Amniotic epithelial cell (primary cell): ENCODE measurements at regions not wholly inside any gene's neighbourhood (a gene's known extent, or its start where the extent isn't known, plus 50 kb on each side); places are given as distances from the start of the nearest gene placed in this dataset.

ENCODE experiments used
- DNase-seq: peaks from one replicate; pipeline ENCODE4 v3.0.0-alpha.2; 2010; ENCODE audit warnings: low read depth

GRCh38 chr2:2694746-2695145 lies 363.7 kb upstream of the MYT1L start:
- no peak for DNase-seq

DNA sequence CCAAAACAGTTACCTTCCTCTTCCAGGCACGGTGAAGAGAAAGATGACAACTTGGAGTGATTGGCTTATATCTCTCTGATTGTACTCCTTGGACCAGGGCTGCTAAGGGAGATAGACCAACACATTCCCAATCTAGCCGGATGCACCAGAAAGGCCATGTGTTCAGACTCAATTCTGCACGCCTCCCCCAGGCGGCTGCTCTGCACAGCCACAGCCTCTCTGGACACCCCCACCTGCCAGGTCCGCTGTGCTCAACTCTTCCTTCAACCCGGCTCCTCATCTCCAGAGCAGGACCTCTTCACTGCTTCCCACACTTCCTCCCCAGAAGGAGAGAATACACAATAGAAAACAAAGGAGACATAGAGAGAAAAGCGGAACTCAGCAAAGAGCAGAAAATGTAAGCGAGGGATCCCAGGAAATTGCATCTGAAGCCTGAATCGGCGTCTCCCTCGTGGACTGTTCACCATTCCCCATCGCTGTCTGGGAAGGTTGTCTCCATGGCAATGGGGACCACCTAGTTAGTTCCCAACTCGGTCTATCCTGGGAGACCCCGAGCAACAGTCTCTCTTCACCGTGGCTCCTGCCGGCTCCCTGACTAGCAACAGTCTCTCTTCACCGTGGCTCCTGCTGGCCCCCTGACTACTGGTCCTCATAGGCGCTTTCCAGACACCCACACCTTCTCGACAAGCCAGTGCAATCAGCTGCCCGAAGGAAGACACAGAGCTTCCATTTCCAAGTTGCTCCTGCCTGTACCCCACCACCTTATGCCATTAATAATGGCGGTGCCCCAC lies 361.7 kb upstream of the MYT1L start:
- DNase-seq = no peak

DNA sequence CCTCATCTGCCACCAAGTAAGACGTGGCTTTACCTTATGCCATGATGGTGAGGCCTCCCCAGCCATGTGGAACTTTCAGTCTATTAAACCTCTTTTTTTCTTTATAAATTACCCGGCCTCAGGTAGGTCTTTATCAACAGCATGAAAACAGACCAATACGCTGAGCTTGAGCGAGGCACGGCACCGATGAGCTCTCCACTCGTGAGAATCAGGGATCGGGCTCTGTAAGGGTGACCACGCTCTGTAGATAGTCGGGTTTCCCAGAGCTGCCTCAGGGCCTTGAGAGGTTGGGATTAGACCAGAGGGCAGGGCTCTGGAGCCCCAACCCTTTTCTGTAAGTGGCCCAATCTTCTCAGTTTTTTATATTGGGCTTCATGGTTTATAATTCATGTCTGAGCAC lies 360.3 kb upstream of the MYT1L start:
- DNase-seq = no peak

DNA sequence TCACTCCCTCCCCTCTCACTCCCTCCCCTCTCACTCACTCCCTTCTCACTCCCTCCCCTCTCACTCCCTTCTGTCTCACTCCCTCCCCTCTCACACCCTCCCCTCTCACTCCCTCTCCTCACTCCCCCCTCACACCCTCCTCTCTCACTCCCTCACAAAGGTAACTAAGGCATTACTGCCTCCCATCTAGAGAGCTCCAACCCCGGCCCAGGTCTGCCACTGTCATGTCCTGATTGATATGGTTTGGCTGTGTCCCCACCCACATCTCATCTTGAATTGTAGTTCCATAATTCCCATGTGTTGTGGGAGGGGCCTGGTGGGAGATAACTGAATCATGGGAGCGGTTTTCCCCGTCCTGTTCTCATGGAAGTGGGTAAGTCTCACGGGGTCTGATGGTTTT lies 359.9 kb upstream of the MYT1L start:
- DNase-seq = no peak

DNA sequence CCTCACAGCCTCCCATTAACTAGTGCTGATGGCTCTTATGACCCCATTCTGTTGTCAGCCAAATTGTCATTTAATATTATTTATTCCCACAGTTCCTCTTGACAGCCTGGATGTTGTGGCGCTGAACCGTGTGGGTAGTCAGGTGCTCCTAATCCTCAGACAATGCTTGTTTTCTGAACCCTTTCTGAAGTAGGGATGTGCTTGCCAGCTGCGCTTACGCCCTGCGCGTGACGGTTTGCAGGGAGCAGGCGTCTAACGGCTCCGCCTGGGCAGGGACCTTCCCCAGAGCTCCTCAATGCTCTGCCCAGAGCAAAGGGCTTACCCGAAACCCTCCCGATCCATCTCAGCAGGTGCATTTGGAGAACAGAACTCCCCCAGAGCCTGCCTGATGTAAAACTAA lies 358.2 kb upstream of the MYT1L start:
- DNase-seq = no peak

DNA sequence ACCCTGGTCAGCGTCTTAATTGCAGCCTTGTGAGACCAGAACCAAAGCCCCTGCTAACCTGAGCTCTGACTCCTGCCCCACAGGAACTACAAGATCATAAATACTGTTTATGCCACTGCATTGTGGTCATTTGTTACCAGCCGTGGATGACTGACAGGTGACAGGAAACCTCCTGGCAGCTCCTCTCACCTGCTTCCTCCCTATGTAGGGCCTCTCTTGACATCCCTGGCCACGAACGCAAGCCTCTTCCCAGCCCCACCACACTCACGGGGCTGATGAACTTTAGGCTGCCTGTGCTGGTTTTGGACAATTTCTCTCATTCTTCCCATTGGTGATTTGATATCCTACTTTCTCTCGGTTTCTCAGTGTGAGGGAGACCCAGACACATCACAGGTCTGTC lies 357.2 kb upstream of the MYT1L start:
- no peak for DNase-seq

DNA sequence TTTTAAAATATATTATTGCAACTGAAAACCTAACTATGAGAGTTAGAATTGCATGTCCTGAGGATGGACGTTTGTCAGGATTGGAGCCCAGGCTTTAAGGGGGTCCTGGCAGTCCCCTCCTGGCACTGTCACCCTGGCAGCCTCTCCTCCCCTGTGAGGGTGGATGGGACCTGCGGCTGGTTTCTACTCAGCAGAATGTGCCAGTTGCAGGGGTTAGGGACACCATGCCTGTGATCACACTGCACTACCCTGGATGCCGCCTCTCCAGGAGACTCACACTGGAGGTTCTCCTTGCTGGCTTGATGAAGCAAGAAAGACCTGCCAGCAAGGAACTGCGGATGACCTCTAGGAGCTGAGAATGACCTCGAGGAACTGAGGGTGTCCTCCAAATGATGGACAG lies 356.7 kb upstream of the MYT1L start:
- no peak for DNase-seq

GRCh38 chr2:2686222-2686621 lies 355.1 kb upstream of the MYT1L start:
- DNase-seq = no peak

DNA sequence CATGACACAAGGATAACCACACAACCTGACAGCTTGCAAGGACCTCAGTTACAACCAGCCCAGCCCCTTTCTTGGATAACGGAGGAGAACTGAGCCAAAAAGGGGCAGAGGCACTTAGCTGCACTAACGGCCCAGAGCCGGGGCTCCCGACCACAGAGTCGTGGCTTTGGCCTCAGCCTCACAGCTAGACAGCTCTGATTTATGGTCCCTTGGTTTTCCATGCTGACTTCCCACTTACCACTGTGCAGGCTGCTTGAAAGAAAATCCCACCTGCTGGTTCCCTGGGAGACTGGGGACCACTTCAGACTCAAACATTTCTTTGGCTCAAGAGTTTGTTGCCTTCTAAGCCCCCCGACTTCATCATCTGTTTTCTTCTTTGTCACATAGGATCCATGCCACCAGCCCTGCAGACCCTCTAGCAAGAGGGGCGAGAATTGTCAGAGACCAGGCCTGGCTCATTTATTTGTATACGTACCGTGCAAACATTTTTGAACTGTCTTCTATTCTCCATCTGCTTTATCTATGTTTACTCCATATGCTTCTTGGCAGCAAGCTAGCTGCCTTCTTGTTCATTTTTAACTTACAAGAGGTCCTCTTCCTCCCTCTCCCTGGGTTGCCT lies 352.6 kb upstream of the MYT1L start:
- DNase-seq = no peak

- no peak for DNase-seq
These were observed 351.7 kb upstream of the MYT1L start for GRCh38 chr2:2682700-2683342.

- no peak for DNase-seq
These were observed 350.7 kb upstream of the MYT1L start for GRCh38 chr2:2681711-2682251.

- DNase-seq = no peak
These were observed 350.0 kb upstream of the MYT1L start for GRCh38 chr2:2681085-2681484.

DNA sequence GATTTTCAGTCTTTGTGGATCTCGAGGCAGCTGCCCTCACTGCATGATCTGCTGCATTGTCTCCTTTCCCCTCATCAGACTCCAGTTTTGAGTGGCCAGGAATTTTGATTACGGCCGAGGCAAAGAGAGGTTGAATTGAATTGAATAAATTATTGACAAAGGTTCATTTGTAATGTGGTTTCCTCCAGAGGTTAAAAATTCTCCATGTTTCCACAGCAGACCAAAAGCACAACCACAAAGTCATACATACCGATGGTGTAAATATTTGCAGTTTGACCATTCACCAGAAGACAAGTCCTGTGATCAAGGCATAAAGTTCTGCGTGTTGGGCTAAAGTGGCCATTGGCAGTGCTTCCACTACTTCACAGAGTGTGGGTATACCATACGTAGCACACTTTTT lies 343.8 kb upstream of the MYT1L start:
- no peak for DNase-seq

GRCh38 chr2:2673406-2673805 lies 342.3 kb upstream of the MYT1L start:
- DNase-seq = no peak

- DNase-seq = no peak
These were observed 341.2 kb upstream of the MYT1L start for GRCh38 chr2:2672249-2672648.

GRCh38 chr2:2671826-2672225 lies 340.8 kb upstream of the MYT1L start:
- no peak for DNase-seq

DNA sequence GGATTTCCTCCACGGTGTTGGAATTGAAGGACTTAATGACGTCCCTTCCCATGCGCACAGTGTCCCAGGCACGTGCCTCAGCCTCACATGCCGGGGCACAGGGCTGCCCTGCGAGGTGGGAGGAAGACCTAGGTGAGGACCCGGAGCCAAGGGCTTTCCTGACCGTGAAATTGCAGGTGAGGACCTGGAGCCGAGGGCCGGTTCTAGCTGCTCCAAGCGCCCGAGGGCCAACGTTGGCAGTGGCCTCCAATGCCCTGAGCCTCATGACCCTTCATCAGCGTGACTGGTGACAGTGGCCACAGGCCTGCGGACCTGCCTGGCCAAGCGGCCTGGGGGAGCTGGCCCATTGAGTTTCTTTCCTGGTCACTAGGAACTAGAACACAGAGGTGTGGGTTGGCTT lies 338.2 kb upstream of the MYT1L start:
- DNase-seq = no peak

DNA sequence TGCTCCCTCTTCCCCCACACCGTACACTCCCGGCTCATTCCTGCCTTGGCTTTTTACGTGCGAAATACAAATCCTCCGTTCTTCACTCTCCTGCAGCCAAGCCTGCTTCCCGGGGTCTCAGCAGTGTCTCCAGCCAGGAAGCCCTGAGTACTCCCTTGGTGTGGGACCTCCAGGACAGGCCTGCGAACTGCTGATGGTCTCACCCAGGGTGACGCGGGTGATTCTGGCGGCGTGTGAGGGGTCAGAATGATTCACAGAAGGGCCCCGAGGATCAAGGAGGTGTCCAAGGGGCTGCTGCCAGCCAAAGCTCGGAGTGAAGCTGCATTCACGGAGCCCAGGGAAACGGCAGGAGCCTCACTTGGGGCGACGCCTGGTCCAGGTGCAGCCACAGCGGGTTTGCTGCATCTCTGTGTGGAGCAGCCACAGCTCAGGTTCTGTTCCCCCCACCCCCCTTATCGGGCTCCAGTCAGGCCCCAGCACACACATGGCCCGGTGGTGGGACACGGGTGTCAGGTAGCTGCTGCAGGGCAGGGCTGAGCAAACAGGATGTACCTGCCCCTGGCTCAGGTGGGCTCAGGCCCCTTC lies 337.7 kb upstream of the MYT1L start:
- DNase-seq = no peak

DNA sequence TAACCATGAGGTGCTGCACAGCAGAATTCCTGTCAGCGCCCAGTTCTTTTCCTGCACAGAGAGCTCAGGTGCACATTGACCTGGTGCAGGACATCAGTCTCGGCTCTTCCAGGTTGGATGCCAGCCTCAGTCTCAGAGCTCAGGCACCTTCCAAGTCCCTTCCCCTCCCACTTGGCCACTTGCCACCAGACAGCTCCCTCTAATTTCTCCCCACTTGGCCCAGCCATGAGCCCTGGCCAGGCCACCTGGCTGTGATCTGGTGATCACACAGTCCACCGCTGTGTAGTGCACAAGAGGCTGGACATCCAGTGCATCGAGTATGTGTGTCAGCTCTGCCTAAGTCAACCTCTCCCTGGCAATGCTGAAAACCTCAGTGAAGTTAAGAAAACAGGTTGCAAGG lies 336.6 kb upstream of the MYT1L start:
- DNase-seq = no peak

- DNase-seq = no peak
These were observed 334.7 kb upstream of the MYT1L start for GRCh38 chr2:2665834-2666133.

DNA sequence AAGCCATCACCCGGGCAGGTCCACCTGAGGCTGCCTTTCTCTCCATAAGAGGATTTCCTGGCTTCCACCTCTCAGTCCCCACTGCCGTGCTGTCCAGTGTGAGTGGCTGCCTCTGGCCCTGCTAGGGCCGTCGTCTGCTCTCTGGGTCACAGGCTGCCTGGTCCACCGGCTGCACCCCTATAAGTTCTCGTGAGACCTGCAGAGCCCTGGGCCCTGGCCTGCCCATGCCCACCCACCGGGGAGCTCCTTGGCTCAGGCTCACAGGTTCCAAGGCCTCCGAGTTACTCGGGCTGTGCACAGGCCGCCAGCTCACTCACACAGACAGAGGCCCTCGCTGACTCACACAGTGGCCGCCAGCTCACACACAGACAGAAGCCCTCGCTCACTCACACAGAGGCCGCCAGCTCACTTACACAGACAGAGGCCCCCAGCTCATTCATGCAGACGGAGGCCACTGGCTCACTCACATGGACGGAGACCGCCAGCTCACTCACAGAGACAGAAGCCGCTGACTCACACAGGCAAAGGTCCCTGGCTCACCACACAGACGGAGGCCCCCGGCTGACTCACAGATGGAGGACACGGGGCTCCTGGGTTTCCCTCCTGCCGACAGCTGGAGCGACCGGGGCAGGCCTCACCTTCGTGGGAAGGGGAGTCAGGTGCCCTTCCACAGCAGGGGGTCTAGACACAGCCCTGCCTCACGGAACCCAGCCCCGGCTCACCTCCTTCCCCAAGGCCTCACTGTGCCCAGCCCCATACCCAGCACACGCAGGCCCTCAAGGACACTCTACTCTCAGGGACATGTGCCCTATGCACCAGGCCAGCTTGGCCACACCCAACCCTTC lies 334.1 kb upstream of the MYT1L start:
- no peak for DNase-seq

- no peak for DNase-seq
These were observed 332.4 kb upstream of the MYT1L start for GRCh38 chr2:2663401-2664036.
